ENCODE measurements at regions not wholly inside any gene's neighbourhood (a gene's known extent, or its start where the extent isn't known, plus 50 kb on each side); places are given as distances from the start of the nearest gene placed in this dataset.
A peak's percentile ranks its signal among the peaks of the same experiment; 100 is the strongest.

GRCh38 chr2:104584393-104584792 is 269.5 kb upstream of the POU3F3 start:
- no peak overlapping the region for H3K4me2 ChIP-seq
- DNase-seq (ENCODE audit: low spot score) (peak; percentile 44), ATAC-seq (peak; percentile 88)
- H3K27ac ChIP-seq (ENCODE audit: low read depth): no peak overlapping the region
- H3K4me1 ChIP-seq (ENCODE audit: insufficient read depth): peaks cover 17% of the 10 kb centered on the region
- Mint-ChIP-seq H3K27ac (no peak overlapping the region), H3K27me3 (ENCODE audit: insufficient read depth, low read depth, poor library complexity) (peaks cover 3% of the 10 kb centered on the region), H3K9me3 (peaks cover under 1% of the 10 kb centered on the region; the same call in 1 of the 3 replicates), H3K36me3 (ENCODE audit: low read depth) (no peaks in the 10 kb centered on the region), H3K4me1 (peaks cover 30% of the 10 kb centered on the region), H3K4me3 (no peak overlapping the region)
- TF ChIP-seq, protein P1, sequence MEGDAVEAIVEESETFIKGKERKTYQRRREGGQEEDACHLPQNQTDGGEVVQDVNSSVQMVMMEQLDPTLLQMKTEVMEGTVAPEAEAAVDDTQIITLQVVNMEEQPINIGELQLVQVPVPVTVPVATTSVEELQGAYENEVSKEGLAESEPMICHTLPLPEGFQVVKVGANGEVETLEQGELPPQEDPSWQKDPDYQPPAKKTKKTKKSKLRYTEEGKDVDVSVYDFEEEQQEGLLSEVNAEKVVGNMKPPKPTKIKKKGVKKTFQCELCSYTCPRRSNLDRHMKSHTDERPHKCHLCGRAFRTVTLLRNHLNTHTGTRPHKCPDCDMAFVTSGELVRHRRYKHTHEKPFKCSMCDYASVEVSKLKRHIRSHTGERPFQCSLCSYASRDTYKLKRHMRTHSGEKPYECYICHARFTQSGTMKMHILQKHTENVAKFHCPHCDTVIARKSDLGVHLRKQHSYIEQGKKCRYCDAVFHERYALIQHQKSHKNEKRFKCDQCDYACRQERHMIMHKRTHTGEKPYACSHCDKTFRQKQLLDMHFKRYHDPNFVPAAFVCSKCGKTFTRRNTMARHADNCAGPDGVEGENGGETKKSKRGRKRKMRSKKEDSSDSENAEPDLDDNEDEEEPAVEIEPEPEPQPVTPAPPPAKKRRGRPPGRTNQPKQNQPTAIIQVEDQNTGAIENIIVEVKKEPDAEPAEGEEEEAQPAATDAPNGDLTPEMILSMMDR (conservative IDR thresholded peaks at IDR 0.05; ENCODE audit: low read depth in 2 of 2): no peak
- TF ChIP-seq ZNF114 (CRISPR knock-in tag; IDR thresholded peaks at IDR 0.05) (no peak), ZNF331 (CRISPR knock-in tag; IDR thresholded peaks at IDR 0.05; ENCODE audit: low read depth) (no peak), STAT1 (IDR thresholded peaks at IDR 0.05; ENCODE audit: unreplicated experiment) (no peak), ETS1 (IDR thresholded peaks at IDR 0.05) (no peak), POLR2AphosphoS5 (IDR thresholded peaks at IDR 0.05; ENCODE audit: low read depth) (no peak), EZH2 (IDR thresholded peaks at IDR 0.05; ENCODE audit: low read depth, unreplicated experiment) (no peak), REST (IDR thresholded peaks at IDR 0.05; ENCODE audit: unreplicated experiment) (no peak), CREB1 (CRISPR knock-in tag; IDR thresholded peaks at IDR 0.05; ENCODE audit: low read depth) (no peak), JUNB (IDR thresholded peaks at IDR 0.05; ENCODE audit: unreplicated experiment) (no peak), EZH2phosphoT487 (IDR thresholded peaks at IDR 0.05; ENCODE audit: unreplicated experiment) (no peak), NANOG (IDR thresholded peaks at IDR 0.05; ENCODE audit: borderline replicate concordance) (no peak)
- TF ChIP-seq, protein P2, sequence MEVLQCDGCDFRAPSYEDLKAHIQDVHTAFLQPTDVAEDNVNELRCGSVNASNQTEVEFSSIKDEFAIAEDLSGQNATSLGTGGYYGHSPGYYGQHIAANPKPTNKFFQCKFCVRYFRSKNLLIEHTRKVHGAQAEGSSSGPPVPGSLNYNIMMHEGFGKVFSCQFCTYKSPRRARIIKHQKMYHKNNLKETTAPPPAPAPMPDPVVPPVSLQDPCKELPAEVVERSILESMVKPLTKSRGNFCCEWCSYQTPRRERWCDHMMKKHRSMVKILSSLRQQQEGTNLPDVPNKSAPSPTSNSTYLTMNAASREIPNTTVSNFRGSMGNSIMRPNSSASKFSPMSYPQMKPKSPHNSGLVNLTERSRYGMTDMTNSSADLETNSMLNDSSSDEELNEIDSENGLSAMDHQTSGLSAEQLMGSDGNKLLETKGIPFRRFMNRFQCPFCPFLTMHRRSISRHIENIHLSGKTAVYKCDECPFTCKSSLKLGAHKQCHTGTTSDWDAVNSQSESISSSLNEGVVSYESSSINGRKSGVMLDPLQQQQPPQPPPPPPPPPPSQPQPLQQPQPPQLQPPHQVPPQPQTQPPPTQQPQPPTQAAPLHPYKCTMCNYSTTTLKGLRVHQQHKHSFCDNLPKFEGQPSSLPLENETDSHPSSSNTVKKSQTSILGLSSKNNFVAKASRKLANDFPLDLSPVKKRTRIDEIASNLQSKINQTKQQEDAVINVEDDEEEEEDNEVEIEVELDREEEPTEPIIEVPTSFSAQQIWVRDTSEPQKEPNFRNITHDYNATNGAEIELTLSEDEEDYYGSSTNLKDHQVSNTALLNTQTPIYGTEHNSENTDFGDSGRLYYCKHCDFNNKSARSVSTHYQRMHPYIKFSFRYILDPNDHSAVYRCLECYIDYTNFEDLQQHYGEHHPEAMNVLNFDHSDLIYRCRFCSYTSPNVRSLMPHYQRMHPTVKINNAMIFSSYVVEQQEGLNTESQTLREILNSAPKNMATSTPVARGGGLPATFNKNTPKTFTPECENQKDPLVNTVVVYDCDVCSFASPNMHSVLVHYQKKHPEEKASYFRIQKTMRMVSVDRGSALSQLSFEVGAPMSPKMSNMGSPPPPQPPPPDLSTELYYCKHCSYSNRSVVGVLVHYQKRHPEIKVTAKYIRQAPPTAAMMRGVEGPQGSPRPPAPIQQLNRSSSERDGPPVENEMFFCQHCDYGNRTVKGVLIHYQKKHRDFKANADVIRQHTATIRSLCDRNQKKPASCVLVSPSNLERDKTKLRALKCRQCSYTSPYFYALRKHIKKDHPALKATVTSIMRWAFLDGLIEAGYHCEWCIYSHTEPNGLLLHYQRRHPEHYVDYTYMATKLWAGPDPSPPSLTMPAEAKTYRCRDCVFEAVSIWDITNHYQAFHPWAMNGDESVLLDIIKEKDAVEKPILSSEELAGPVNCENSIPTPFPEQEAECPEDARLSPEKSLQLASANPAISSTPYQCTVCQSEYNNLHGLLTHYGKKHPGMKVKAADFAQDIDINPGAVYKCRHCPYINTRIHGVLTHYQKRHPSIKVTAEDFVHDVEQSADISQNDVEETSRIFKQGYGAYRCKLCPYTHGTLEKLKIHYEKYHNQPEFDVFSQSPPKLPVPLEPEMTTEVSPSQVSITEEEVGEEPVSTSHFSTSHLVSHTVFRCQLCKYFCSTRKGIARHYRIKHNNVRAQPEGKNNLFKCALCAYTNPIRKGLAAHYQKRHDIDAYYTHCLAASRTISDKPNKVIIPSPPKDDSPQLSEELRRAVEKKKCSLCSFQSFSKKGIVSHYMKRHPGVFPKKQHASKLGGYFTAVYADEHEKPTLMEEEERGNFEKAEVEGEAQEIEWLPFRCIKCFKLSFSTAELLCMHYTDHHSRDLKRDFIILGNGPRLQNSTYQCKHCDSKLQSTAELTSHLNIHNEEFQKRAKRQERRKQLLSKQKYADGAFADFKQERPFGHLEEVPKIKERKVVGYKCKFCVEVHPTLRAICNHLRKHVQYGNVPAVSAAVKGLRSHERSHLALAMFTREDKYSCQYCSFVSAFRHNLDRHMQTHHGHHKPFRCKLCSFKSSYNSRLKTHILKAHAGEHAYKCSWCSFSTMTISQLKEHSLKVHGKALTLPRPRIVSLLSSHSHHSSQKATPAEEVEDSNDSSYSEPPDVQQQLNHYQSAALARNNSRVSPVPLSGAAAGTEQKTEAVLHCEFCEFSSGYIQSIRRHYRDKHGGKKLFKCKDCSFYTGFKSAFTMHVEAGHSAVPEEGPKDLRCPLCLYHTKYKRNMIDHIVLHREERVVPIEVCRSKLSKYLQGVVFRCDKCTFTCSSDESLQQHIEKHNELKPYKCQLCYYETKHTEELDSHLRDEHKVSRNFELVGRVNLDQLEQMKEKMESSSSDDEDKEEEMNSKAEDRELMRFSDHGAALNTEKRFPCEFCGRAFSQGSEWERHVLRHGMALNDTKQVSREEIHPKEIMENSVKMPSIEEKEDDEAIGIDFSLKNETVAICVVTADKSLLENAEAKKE (CRISPR knock-in tag; IDR thresholded peaks at IDR 0.05): no peak
- H3K27me3 ChIP-seq (ENCODE audit: insufficient read depth): no peaks in the 10 kb centered on the region
- H3F3A ChIP-seq (replicated peaks; ENCODE audit: low read depth): no peaks in the 10 kb centered on the region
- H3K79me2 ChIP-seq (replicated peaks; ENCODE audit: insufficient read depth): no peaks in the 10 kb centered on the region
- H3K4me3 ChIP-seq: no peak overlapping the region
- no peaks in the 10 kb centered on the region for H4K20me1 ChIP-seq (replicated peaks; ENCODE audit: insufficient read depth)
- H3K9me2 ChIP-seq (ENCODE audit: insufficient read depth): no peaks in the 10 kb centered on the region
- H2AFZ ChIP-seq: 0 out of 2 replicates have a peak overlapping the region, but pooled peaks have one; percentile 56
- no peaks in the 10 kb centered on the region for H3K36me3 ChIP-seq (ENCODE audit: insufficient read depth)
